ENCODE measurements at regions not wholly inside any gene's neighbourhood (a gene's known extent, or its start where the extent isn't known, plus 50 kb on each side); places are given as distances from the start of the nearest gene placed in this dataset.

GRCh38 chr6:169981568-169981967, 230.1 kb downstream of the ERMARD start:
- no peak for TF ChIP-seq CTCF (conservative IDR thresholded peaks at IDR 0.05; ENCODE audit: low read depth, low read length)
- TF ChIP-seq EZH2 (IDR thresholded peaks at IDR 0.05; ENCODE audit: borderline replicate concordance, low read depth, low read length, poor library complexity, severe bottlenecking): no peak
